Activated CD4-positive, CD25-positive, alpha-beta regulatory T cell (primary cell): ENCODE measurements at regions not wholly inside any gene's neighbourhood (a gene's known extent, or its start where the extent isn't known, plus 50 kb on each side); places are given as distances from the start of the nearest gene placed in this dataset.
"Not testable (repeated sequence)": the region's sequence is repeated elsewhere in the genome, so short reads cannot be mapped to it uniquely, and the experiment has no call there.

Source experiments
- DNase-seq, 4 experiments: peaks; one replicate each; lab custom pipeline; 2025; lab: John Stamatoyannopoulos, UW

DNA sequence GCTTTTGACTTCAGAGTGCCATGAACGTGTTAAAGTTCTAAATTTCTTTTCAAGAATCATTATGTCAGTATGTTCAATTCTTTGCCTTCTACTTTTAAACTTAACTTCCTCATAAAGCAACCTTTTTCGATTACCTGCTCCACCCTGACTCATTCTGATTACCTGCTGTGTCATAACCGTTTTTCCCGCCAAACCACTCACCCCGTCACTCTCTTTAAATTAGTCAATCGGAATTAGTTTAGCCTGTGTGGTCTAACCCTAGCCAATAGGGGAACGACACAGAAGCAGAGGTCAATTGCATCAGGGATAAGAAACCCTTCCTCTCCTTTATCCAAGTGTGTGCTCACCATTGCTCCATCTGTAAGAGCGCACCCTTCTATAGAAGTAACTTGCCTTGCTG is 482.7 kb downstream of the CD83 start:
- not testable (repeated sequence) for DNase-seq

GRCh38 chr6:14601490-14601889 is 483.9 kb downstream of the CD83 start:
- no peak for DNase-seq

DNA sequence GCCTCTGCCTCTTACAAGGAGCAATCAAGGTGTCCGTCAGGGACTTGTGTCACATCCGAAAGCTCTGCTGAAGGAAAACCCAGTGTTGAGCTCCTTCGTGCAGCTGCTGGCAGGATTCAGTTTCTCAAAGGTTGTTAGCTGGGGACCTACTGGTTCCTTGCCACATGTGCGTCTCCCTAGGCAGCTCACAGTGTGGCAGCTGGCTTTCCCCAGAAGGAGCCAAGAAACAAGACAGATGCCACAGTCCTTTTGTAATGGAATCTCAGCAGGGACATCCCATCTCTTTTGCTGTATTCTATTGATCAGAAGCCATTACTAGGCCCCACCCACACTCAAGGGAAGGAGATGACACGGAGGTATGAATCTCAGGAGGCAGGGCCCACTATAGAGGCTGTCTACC is 488.8 kb downstream of the CD83 start:
- no peak for DNase-seq

- no peak for DNase-seq
These were observed 492.6 kb downstream of the CD83 start for GRCh38 chr6:14610141-14610540.

DNA sequence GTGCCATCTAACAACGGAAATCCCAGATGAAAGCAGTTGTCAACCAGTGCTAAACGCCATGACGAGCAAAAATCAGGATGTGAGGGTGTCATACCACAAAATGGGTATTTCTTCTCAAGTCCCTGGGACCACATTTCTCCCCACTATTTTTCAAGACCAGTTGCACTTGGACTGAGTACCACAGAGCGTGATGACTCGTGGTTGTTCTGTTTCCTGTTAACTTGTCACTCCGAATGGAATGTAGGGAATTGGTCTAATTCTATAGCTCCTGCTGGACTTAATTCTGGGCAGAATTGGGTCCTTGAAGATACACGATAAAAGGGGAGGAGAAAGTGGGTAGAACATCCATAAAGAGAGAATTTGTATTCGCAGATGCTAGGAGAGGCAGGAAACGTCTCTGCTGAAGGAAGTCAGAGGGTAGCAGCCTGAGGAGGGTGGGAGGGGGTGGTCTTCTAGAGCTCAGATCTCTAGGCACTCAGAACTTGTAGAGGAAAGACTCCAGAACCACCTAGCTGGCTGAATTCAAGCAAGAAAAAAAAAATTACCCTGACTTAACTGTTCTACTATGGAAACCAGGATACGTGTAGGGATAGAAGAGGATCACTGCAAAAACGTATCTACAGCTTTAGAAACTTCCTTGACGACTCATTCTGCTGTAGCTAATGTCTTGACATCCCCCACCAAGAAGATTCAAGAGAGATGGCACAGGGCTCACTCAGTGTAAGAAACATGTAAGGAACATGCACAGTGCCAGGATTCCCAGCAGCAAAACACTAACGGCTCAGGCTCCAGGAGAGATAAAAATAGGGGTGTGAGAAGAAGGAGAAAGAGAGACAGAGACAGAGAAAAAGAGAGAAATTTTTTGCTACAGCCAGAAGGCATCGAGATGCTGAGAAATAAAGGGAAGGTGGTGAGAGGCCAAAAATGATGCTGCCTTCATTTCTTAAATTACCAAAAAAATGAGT is 494.7 kb downstream of the CD83 start:
- no peak for DNase-seq

DNA sequence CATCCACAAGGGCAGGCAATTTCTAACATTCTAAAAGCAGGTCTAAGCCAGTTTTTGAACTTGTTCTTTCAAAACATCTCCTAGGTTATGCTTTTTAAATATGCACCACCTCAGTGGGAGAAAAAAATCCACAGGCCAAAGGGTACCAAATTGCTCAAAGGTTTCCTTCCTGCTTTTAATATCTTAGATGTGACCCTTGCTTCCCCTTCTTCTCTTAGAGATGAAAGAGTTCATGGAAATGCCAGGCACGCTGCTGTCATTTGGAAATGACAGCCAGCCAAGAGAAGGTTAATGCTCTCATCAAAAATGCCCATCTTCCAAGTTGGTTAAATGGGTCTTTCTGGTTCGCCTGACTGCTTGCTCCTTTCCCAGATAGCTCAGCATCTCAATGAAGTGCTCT is 497.1 kb downstream of the CD83 start:
- DNase-seq: no peak

- no peak for DNase-seq
These were observed 499.1 kb downstream of the CD83 start for GRCh38 chr6:14616656-14617055.

GRCh38 chr6:14618759-14619418 is 501.3 kb downstream of the CD83 start:
- DNase-seq: no peak

- no peak for DNase-seq
These were observed 501.8 kb downstream of the CD83 start for GRCh38 chr6:14619419-14619781.

- no peak for DNase-seq
These were observed 502.9 kb downstream of the CD83 start for GRCh38 chr6:14620522-14620921.

DNA sequence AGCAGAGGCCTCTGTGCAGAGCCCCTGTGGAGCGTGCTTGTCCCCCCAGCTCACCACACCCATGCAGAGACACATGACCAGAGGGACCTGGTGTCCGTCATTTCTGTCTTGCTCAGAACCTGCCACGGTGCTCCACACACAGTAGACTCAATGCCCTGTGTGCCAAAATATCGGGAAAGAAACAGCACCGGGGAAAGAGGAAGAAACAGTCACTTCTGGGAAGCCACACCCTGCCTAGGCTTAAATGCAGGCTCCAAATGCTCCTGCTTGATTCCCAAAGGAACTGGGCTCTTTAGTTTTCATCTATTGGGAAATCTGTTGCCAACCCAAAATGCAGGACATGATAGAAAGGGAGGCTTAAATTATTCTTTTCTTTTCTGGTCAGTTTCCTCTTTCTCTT is 503.9 kb downstream of the CD83 start:
- no peak for DNase-seq

GRCh38 chr6:14622085-14622484 is 504.5 kb downstream of the CD83 start:
- DNase-seq: no peak

- no peak for DNase-seq
These were observed 505.4 kb downstream of the CD83 start for GRCh38 chr6:14622909-14623505.

DNA sequence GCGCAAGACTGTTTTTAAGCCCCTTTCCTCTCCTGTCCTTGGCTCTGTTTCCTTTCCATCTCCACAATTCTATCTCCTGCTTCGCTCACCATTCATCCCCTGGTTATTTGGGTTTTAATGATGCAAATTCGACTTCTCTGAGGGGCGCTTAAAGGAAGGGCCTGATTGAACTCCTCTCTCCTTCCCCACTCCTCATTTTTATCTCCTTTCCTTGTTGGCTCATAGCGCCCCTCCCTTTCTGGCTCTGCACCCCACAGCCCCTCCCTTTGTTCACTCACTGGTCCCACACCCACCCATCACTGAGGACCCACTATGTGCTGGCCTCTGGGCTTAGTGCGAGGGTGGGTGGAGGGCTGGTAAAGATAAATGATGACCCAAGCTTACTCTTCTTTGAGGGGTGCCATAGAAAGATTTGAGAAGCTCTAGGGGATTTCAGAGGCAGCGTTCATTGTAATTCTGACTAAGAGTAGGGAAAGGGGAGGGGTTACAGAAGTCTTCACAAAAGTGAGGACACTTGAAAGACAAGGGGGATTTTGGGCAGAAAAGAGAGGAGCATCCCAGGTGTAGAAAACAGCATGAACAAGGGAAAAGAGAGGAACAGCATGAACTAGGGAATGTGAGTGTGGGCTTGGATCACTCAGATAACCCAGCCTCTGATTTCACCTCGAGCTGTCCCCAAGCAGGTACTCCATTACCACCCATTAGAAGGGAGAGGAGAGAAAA is 507.8 kb downstream of the CD83 start:
- no peak for DNase-seq

DNA sequence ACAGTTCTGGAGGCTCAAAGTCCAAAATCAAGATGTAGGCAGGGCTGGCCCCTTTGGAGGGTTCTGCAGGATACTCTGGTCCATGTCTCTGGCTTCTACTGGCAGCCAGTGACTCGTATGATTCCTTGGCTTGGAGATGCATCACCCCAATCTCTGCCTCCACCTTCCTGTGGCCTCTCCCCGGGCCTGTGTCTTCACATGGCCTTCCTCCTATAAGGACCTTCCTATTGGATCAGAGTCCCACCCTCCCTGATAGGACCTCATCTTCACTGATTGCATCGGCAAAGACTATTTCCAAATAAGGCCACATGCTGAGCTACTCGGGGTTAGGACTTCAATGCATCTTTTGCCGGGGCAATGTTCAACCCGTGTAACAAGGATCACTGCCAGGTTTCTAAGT is 509.0 kb downstream of the CD83 start:
- no peak for DNase-seq

DNA sequence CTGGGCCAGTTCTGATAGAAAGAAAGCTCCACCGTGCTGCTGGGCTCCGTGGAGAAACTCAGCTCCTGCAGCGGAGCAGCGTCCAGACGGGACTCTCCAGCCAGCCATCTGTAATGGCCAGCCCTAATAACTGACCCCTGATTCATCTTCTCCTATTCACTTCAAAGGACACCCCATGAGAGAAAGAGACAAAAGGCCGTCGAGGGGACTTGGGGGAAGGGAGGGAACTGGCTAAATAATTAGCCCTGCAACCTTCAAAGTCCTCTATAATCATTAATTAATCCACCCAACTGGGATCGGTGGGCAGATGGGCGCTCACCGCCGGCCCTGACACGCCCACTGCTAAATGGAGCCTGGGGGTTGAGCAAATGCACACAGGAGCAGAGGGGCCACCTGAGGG is 512.4 kb downstream of the CD83 start:
- DNase-seq: no peak

- no peak for DNase-seq
These were observed 515.9 kb downstream of the CD83 start for GRCh38 chr6:14633479-14633878.

GRCh38 chr6:14634072-14634471 is 516.5 kb downstream of the CD83 start:
- peak in 1 of 4 experiments; percentile 9 for DNase-seq

DNA sequence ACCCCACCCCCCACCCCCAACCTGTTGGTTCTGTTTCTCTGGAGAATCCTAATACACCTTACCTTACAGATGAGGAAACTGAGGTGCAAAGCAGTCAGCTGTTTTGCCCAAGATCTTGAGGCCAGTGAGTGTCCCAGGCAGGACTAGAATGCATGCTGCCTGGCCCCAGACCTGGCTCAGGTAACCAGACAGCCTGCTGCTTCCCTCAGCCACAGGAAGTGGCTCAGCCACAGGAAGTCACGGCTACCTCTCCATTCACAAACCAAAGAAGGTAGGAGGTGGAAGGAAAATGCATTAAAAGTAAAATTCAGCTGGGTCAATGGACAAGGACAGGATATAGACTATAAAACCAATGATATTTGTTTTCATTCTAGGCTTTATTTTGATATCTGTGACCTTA is 517.6 kb downstream of the CD83 start:
- peak in 1 of 4 experiments; percentile 5 for DNase-seq

DNA sequence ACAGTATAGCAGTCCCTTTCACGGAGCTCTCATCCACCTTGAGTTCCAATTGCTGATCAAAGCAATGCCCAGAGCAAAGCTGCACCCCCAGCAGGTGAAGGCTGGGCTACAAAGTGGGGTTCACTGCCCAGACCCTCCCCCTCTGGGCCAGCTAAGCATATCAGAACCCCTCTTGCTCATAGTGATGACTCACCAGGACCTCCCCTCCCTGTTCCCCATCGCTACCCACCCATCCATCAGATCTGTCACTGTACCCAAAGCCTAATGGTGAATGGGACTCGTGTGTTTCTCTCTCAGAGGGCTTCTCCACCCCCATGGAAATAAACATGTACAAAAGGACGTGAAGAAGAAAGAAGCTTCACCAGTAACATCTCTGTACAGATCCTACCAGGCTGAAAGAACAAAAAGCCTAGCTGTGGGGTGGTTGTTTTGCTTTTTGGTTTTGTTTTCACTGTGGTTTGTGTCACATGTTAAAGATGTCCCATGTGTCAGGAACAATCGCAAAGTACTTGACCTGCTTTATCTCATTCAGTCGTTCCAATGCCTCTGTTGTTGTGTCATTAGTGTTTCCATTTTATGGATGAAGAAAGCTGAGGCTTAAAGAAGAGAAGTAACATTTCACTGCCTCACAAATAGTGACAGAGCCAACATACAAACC is 518.5 kb downstream of the CD83 start:
- DNase-seq: no peak

DNA sequence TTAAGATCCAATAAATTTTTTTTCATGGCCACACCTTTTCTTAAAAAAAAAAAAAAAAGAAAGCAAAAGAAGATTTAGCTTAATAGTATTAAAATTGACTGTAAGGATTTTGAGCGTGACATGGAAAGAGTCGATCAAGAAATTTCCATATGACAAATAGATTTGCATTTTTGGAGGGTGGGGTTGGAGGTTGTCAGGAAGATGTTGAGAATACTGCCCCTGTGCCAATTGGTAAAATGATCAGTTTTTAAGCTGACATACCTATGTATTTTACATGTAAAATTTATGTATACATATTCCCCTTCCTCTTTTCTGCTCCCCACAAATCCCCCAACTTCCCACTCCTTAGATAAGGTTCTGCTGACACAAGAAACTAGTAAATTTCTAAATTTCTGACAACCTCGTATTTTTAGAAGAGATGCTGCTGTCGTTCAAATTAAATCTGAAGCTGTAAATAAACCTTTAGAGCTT is 520.9 kb downstream of the CD83 start:
- no peak for DNase-seq
